ENCODE measurements at regions not wholly inside any gene's neighbourhood (a gene's known extent, or its start where the extent isn't known, plus 50 kb on each side); places are given as distances from the start of the nearest gene placed in this dataset.
"Not testable (repeated sequence)": the region's sequence is repeated elsewhere in the genome, so short reads cannot be mapped to it uniquely, and the experiment has no call there.

DNA sequence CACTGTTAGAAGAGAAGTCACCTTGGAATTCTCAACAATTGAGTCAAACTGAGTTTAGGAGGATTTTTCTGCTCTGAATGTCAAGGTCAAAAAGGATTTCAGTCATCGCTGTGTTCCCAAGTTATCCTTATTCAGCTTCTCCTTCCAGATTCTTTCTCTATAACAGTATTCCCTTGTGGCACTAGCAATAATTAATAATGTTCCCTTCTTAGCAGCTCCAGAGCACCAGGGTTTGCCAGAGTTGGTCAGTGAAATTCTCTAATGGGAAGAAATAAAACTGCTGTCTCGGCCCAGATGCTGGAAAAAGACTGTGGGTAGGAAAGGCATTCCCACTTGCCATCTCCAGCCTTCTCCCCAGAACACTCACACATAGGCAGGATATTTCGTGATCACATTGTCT is 836.0 kb upstream of the PIK3C3 start:
- DNase-seq = no peak

DNA sequence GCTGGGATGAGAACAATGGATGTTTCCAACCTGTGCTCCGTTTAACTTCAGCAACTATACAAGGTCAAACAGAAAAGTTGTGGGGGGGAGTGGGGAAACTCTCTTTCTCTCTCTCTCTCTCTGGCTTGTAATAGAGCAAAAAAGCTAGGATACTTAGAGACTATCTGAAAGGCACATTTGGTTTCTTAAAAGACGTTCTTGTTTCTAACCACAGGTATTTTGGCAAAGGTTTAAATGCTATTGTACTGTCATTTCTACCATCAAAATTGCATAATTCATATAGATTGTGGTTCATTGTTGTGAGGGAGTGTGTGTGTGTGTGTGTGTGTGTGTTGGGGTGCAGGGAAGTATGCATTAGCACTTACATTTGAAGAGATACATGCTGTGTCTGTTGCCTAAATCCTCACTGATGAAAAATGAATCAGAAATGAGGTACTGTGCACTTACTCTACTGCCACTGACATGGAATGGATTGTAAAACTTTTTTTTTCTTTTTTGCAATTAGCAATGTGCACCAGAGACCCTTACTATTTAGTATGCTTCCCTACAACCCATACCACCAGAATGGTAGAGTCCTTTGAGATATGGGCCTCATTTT is 841.0 kb upstream of the PIK3C3 start:
- DNase-seq = no peak

DNA sequence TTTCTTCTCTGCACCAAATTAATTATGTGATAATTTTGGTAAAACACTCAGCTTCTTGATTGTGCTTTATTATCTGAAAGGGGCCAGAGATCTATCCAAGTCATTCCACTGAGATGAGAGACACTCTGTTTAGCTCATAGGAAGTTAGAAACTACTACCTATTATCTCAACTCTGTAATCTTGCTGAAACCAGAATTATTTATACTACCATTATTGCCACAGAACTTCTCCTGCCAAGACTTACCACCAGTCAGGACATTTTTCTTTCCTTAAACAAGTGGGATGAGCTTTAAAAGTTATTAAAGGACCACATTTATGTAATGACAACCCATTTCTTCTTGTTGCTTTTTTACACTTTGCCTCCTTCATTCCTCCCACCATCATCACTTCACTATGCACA is 855.6 kb upstream of the PIK3C3 start:
- DNase-seq = no peak

DNA sequence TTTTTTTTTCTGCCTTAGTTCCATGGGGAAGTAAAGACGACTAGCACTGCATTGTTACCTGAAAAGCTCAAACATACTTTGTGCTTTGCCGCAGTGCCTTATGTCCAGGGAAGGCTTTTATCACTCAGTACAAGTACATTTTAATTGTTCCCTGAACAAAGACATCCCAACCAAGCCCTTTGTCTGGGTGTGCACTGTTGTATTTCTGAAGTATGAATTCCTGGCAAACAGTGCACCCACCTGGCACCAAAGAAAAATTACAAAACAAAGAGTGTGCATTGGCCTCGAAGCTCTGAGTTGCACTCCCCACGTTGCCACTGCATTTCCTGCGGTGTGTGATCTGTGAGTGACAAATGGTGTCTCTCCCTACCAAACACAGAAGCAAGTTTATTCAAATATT is 858.5 kb upstream of the PIK3C3 start:
- DNase-seq = peak; percentile 42

DNA sequence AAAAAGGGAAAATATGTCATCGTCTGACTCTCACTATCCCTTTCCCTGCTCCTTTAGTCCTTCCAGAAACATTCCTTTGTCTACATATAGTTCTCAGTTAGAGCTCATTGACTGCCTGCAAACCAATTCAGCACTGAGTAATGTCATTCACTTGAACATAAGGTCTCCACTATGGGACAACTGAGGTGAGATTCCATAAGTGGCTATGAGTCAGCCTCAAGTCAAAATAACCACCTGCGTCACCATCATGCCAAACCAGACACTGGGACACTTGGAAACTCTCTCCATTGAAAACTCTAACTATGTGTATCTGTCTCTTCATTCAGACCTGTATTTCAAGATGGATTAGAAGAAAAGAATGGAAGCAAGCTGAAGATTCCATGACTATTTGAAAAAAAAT is 878.0 kb upstream of the PIK3C3 start:
- no peak for DNase-seq

DNA sequence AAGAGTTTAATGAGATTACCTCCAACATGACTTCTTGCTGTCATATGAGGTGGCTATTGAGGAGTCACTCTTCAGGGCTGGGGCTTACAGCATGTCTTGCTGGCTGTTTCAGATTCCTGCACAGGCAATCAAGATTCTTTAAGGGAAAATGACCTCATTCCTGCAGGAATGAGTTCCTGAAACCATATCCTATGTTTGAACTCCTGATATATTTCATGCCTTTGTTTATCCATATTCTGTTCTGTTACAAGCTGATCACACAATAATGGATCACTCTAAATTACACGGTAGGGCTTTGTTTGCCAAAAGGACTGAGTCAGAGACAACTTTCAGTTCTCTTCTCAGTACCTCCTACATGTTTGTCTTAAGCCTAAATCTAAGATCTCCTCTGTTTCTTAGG is 879.8 kb upstream of the PIK3C3 start:
- DNase-seq = no peak

DNA sequence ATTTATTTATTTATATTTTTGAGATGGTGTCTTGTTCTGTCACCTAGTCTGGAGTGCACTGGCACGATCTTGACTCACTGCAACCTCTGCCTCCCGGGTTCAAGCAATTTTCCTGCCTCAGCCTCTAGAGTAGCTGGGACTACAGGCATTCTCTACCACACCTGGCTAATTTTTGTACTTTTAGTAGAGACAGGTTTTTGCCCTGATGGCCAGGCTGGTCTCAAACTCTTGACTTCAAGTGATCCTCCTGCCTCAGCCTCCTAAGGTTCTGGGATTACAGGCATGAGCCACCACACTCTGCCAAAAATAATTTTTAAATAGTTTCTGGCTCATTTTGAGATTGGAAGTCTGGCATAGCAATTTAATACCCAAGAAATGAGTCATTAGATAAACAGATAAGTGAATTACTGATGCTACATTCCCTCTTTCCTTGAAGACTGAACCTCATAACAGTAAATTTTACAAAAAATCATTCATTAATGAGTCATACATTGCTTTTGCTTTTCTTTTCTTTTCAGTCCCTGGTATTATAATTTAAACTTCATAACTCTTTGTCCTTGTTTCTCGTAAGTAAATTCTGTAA is 881.6 kb upstream of the PIK3C3 start:
- DNase-seq = no peak

DNA sequence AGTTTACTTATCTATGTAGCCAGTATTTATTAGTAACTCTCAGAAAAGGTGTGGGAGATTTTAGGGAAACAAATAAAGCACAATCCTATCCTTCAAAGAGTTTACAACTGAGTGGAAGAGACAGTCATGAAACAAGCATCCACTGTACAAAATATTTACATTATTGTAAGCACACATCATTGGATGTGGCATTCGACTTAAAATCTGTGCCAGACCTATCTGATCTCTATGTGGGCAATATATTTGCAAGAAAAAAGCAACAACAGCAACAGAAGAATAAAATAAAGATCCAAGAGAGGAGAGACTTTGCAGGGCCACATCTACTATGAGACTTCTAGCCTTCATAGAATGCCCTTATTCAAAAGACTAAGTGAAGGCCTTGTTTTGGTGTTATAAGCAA is 882.1 kb upstream of the PIK3C3 start:
- DNase-seq = no peak

DNA sequence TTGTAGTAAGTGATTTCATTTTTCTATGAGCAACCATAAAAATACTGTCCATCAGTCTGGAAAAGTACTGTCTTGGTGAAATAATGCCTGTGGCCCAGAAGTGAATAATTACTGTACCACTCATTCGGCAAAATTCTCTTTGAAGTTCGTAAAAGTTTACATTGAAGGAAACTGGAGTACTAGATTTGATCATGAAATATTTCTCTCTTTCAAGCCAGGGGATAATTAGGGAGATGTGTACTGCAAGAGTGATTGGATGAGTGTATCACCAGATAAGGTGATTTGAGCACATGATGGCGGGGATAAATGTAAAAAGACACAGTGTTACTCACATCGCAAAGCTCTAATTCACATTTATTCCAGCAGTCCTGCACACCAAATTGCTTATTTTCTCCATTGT is 883.2 kb upstream of the PIK3C3 start:
- no peak for DNase-seq

DNA sequence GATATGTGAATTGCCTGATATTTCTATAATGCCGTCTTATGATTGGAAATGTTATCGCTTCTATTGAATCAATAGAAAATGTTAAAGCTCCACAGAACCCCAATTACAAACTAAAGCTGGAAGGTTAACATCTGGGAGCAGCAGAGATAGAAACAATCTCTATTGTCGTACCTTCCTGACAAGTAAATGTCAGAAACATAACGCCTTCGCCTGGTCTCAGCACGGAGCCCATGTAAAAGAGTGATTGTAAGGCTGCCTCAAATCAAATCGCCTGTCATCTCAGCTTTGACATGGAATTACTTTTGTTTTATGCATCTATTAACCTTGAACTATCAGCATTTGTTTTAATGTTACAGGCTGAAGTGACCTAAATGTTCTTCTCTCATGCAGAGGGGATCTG is 885.9 kb upstream of the PIK3C3 start:
- DNase-seq = no peak

DNA sequence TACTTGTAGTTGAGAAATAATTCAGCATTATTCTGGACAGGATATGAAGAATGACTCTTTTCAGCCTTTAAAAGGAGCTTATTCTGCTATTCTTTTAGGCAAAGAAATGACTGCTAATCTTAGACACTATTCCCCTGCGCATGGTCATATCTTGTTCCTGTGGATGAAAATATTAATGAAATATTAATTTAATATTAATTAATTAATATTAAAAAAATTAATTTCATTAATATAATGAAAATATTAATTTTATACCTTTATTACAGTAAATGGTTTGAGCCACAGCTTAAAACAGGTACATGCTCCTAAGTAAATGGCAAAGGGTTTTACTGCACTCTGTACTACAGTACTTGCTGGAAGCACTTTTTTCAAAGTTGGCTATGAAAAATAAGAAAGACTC is 890.1 kb upstream of the PIK3C3 start:
- no peak for DNase-seq

DNA sequence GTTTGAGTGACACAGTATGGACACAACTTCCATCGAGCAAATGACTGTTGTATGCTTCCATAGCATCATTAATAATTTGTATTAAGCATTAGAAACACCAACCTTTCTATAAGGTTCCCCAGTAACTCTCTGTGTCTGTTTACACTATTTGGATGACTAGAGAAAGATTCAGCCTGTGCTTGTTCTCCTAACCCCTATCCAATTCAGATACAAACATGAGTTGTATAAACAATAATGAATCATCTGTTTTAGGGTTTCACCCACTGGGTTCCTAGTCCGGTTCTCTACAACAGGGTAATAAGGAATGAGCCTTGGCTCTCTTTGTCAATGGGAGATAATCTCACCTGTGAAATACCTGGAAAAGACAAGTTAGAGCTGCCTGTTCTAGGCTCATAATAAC is 894.1 kb upstream of the PIK3C3 start:
- DNase-seq = no peak

DNA sequence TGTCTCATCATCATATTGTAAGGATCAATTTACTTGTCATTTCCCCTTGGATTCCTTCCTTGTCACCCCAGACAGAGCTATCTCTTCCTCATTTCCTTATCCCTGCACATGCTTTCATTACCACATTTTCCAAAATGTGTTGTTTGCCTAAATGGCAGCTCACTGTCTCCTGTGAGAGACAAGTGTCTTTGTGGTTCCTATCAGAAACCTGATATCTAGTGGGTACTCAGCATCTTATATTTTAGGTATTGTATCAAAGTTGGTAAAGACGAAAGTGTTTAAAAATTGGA is 896.0 kb upstream of the PIK3C3 start:
- DNase-seq = no peak

DNA sequence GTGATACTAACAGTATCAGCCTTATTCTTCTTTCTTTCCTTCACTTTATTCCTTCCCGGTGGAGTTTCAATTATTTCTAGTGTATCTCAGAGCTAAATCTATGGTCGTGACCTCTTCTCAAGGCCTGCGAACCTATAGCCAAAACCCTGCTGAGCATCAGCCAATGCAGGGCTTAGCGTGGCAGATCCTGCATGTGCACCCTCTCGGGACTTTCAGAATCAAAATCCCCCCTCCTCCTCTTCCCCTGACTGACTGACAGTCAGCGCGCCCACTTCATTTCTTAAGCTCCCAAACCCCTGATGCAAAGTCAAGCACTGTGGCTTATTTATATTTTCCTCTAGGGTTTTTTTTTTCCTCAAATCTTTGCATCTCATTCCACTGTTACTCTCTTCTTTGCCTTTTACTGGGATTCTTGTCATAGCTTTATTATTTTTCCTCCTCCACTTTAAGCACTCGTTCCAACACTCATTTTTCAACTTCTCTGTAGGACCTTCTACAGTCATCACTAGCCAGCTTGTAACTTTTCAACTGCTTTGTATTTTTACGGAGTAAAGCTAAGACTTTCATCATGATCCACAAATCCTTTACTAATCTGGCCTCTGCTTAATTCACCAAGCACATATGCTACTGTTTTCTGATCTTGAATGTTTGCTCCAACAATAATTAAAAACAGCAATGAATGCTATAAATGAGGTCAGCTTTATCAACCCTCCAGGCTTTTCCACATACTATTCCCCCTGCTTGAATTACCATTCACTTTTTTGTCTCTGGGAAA is 896.5 kb upstream of the PIK3C3 start:
- DNase-seq = no peak

DNA sequence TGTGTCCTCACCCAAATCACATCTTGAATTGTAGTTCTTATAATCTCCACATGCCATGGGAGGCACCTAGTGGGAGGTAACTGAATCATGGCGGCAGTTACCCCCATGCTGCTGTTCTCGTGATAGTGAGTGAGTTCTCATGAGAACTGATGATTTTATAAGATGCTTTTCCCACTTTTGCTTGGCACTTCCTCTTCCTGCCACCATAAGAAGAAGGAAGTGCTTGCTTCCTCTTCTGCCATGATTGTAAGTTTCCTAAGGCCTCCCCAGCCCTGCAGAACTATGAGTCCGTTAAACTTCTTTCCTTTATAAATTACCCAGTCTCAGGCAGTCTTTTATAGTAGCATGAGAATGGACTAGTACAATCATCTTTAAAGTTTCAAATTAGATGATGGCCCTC is 902.4 kb upstream of the PIK3C3 start:
- no peak for DNase-seq

DNA sequence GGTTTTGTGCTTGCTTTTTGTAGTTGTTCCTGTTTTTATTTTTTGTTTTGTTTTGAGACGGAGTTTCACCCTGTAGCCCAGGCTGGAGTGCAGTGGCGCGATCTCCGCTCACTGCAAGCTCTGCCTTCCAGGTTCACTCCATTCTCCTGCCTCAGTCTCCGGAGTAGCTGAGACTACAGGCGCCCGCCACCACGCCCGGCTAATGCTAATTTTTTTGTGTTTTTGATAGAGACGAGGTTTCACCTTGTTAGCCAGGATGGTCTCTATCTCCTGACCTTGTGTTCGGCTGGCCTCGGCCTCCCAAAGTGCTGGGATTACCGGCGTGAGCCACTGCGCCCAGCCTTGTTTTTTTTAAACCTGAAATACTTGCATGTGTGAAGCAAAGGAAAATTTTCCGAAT is 908.8 kb upstream of the PIK3C3 start:
- DNase-seq = not testable (repeated sequence)

DNA sequence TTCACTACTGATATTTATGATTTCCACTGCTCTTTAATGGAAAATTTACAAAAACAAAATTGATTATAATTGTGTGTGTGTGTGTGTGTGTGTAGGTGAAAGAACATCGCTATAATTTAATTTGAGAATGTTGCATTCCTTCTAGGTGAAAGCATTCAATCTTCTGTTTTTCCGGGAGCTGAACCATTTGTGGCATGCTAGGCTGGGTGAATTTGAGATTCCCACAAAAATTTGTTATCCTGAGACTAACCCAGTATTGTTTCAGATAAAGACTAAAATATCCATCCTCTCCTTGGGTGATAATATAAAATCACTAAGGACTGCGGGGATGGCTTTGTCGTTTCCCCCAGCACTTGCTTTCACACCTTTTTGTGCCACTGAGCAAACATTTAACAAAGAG is 911.2 kb upstream of the PIK3C3 start:
- DNase-seq = no peak

DNA sequence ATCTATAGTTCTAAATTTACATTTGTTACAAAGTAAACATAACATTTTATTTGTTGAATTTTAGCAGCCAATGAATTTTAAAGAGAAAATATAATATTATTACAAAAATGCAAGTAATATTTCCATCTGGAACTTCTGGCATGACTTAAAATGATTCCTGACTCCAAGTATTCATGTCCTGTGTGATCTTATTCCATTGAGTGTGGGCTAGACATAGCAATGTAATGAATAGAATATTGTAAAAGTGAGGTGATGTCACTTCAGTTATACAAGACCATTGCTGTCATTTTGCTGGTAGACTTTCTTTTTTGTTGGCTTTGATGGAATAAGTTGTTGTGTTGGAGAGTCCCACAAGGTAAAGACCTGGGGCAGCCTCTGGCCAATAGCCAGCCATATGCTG is 912.2 kb upstream of the PIK3C3 start:
- DNase-seq = no peak

DNA sequence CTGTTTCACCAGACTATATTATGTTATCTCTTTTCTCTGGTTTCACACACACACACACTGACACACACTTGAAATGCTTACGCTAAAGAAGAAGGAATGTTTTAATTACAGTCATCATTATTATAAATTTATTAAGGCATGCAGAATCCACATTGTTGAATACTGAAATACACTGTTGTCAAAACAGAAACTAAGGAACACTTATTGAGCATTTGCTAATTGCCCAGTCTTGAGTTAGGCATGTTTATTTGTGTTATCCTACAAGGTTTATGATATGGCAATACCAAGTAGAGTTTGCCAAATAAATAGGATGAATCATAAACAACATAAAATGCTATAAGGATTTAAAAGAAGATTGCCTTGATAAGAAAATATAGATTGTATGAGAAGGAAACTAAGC is 917.0 kb upstream of the PIK3C3 start:
- no peak for DNase-seq

DNA sequence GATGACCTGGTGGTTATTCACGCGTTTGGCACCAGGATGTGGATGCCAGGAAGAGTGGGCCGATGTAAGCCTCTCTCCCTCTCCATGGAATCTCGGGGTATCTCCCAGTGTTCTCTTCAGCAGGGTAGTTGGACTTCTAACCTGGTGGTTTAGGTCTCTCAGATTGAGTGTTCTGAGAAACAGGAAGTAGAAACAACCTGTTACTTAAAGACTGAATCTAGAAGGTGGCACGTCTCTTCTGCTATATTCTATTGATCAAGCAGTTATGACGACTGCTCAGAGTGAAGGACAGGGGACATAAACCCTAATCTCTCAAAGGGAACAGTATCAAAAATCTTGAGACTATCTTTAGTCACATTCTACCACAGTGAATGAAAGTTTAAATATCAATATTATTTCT is 918.7 kb upstream of the PIK3C3 start:
- DNase-seq = no peak

DNA sequence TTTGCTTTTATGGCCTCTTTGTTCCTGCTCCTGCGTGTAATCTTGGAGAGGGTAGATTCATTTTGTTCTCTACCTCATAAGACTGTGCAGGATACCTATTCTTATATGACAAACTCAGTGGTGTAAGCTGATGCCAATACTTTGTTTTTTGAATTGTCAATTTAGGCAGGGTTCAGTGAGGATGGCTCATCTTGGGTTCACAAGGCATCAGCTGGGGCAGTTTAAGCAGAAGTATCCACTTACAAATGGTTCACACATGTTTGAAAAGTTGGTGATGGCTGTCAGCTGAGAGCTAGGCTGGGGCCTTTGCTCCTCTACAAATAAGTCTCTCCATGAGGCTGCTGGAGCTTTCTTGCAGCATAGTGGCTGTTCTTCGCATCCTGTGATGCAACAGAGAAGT is 920.6 kb upstream of the PIK3C3 start:
- no peak for DNase-seq

DNA sequence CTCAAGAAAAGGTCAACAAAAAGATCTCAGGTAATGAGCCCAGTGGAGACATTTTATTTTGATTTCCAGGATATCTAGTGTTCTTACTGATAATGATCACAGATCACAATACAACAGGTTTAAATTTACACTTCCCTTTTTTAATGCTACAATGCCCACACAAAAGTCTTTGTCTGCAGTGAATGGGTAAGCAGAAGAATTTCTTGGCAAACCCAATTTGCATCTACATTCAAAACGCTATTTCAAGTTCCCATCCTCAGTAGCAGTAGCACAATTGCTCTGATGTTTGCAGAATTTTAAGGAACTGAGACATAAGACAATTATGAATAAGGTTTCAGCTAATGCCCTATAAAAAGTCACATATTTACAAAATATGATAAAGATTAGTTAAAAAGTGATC is 929.4 kb upstream of the PIK3C3 start:
- DNase-seq = no peak

DNA sequence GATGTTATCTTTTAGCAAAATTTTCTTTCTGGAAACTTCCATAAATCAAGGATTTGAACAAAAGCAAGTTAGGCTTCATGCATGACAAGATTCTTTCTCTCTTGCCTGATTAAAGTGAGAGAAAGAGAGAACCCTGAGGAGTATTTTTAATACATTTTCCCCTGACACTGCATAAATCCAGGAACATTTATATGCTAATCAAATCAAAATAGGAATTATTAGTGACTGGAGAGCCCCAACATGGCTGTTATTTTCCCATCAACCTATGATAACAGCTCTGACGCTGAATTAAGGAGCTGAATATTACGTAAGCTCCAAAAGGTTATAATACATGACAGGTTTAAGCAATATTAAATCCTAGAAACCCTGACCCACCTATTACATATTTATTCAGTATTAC is 930.2 kb upstream of the PIK3C3 start:
- DNase-seq = no peak

DNA sequence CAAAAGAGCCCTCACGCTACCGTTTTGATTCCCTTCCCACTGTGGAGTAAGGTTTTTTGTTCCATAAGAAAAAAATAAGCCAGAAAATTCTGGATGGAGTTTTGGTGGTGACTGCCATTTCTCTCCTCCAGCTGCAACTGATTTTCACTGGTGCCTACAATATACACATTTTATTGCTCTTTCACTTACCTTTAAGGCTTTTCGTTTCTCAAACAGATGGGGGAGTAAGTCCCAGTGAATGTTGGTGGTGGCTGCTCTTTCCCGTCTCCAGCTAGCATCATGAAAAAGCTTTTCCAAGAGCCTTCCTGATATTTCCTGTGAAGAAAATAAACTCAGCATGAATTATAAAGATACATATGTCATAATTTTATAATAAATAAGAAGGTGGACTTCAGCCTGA is 932.5 kb upstream of the PIK3C3 start:
- DNase-seq = no peak

DNA sequence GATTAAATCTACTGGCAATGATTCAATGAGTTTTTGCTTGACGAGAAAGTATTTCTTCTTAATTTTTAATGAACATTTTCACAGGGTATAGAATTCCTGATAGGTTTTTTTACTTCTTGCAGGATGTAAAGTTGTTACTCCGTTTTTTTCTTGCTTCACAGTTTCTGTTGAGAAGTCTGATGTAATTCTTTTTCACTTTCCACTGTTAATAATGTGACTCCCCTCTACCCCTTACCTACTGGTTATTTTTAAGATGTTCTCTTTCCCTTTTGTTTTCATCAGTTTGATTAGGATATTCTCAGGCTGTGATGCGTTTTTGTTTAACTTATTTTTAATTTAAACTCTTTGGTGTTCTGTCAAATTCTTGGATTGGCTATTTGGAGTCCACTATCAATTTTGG is 933.9 kb upstream of the PIK3C3 start:
- DNase-seq = no peak
